GM19238 (cell line): ENCODE measurements at regions not wholly inside any gene's neighbourhood (a gene's known extent, or its start where the extent isn't known, plus 50 kb on each side); places are given as distances from the start of the nearest gene placed in this dataset.

Source experiments
- DNase-seq: peaks from one replicate; pipeline ENCODE4 v3.0.0; 2011; ENCODE audit warnings: low spot score; ENCODE audit not compliant: insufficient read length

- DNase-seq = no peak
Measured at GRCh38 chr12:132439333-132439904, 50.5 kb upstream of the FBRSL1 start.

GRCh38 chr12:132438726-132439125, 51.2 kb upstream of the FBRSL1 start:
- no peak for DNase-seq

GRCh38 chr12:132437943-132438700, 51.8 kb upstream of the FBRSL1 start:
- no peak for DNase-seq

- DNase-seq = no peak
Measured at GRCh38 chr12:132437252-132437932, 52.6 kb upstream of the FBRSL1 start.

GRCh38 chr12:132436791-132437251, 53.1 kb upstream of the FBRSL1 start:
- no peak for DNase-seq

GRCh38 chr12:132435486-132436187, 54.3 kb upstream of the FBRSL1 start:
- no peak for DNase-seq

GRCh38 chr12:132433641-132434395, 56.1 kb upstream of the FBRSL1 start:
- no peak for DNase-seq

- no peak for DNase-seq
Measured at GRCh38 chr12:132432721-132433577, 57.0 kb upstream of the FBRSL1 start.

- DNase-seq = no peak
Measured at GRCh38 chr12:132432126-132432705, 57.7 kb upstream of the FBRSL1 start.

- DNase-seq = no peak
Measured at GRCh38 chr12:132430838-132431774, 58.8 kb upstream of the FBRSL1 start.

- DNase-seq = peak; percentile 77
Measured at GRCh38 chr12:132429946-132430643, 59.9 kb upstream of the FBRSL1 start.

- no peak for DNase-seq
Measured at GRCh38 chr12:132429602-132429945, 60.4 kb upstream of the FBRSL1 start.

- no peak for DNase-seq
Measured at GRCh38 chr12:132428936-132429601, 60.9 kb upstream of the FBRSL1 start.

GRCh38 chr12:132427999-132428935, 61.7 kb upstream of the FBRSL1 start:
- DNase-seq = no peak

GRCh38 chr12:132427174-132427768, 62.7 kb upstream of the FBRSL1 start:
- DNase-seq = no peak
